Endodermal cell (in vitro differentiated cells): ENCODE measurements at regions not wholly inside any gene's neighbourhood (a gene's known extent, or its start where the extent isn't known, plus 50 kb on each side); places are given as distances from the start of the nearest gene placed in this dataset.

Source experiments
- DNase-seq: peaks from one replicate; pipeline ENCODE4 v3.0.0-alpha.2; 2017
- H3K27ac ChIP-seq: 2 replicates; pipeline ENCODE4 v1.5.1; 2013; ENCODE audit warnings: mild to moderate bottlenecking, low read depth, low read length, moderate library complexity
- H3K27me3 ChIP-seq: 2 replicates; pipeline ENCODE4 v1.6.1; 2013; ENCODE audit warnings: mild to moderate bottlenecking, low read length, moderate library complexity; ENCODE audit not compliant: insufficient read depth, control insufficient read depth, poor library complexity, severe bottlenecking
- H3K36me3 ChIP-seq: 2 replicates; pipeline ENCODE4 v1.7.0; 2013; ENCODE audit warnings: mild to moderate bottlenecking, low read length, moderate library complexity; ENCODE audit not compliant: control insufficient read depth, insufficient read depth
- H3K4me1 ChIP-seq: one replicate; pipeline ENCODE4 v1.7.0; 2013; ENCODE audit warnings: low read length; ENCODE audit not compliant: control insufficient read depth, insufficient read depth
- H3K4me3 ChIP-seq: 2 replicates; pipeline ENCODE4 v1.5.1; 2013; ENCODE audit warnings: mild to moderate bottlenecking, low read length, moderate library complexity
- H3K9ac ChIP-seq: 2 replicates; pipeline ENCODE4 v1.6.1; 2013; ENCODE audit warnings: mild to moderate bottlenecking, low read length, moderate library complexity; ENCODE audit not compliant: poor library complexity, severe bottlenecking; ENCODE audit errors: extremely low read depth
- H3K9me3 ChIP-seq: 2 replicates; pipeline ENCODE4 v1.6.1; 2013; ENCODE audit warnings: mild to moderate bottlenecking, low read length, moderate library complexity; ENCODE audit not compliant: control insufficient read depth
- H3K27ac Mint-ChIP-seq: 2 replicates; pipeline ENCODE4 v1.8.0; 2020; ENCODE audit warnings: mixed read lengths
- H3K27me3 Mint-ChIP-seq: 2 replicates; pipeline ENCODE4 v1.8.0; 2021; ENCODE audit warnings: mild to moderate bottlenecking, mixed read lengths; ENCODE audit not compliant: insufficient read depth
- H3K36me3 Mint-ChIP-seq: 2 replicates; pipeline ENCODE4 v1.8.0; 2020; ENCODE audit warnings: low read depth, mixed read lengths
- H3K4me1 Mint-ChIP-seq: 2 replicates; pipeline ENCODE4 v1.8.0; 2020; ENCODE audit warnings: mixed read lengths
- H3K4me3 Mint-ChIP-seq: 2 replicates; pipeline ENCODE4 v1.8.0; 2020; ENCODE audit warnings: mild to moderate bottlenecking, moderate library complexity, mixed read lengths
- H3K9me3 Mint-ChIP-seq: 2 replicates; pipeline ENCODE4 v1.8.0; 2020; ENCODE audit warnings: mild to moderate bottlenecking, mixed read lengths
- CTCF ChIP-seq: fragments of 200-600 bp; sonication (generic); conservative IDR thresholded peaks from 2 replicates; pipeline ENCODE4 v1.5.0; 2021; ENCODE audit warnings: antibody characterized with exemption, mild to moderate bottlenecking
- WGBS, 2 experiments: methylation state at CpG; one replicate each; pipeline versions ENCODE4 v1.1.5 to v1.1.7; 2013; ENCODE audit warnings: missing lambda C conversion rate in 2 of 2, mixed read lengths in 1 of 2; ENCODE audit not compliant: insufficient coverage in 1 of 2, insufficient read length in 1 of 2; 5-methylcytosine and 5-hydroxymethylcytosine counted together

GRCh38 chr15:70212963-70213315, 115.2 kb upstream of the TLE3 start:
- Mint-ChIP-seq H3K4me3 (no peak overlapping the region), H3K36me3 (no peaks in the 10 kb centered on the region), H3K27me3 (peaks cover 47% of the 10 kb centered on the region), H3K4me1 (peaks cover 21% of the 10 kb centered on the region), H3K9me3 (no peaks in the 10 kb centered on the region), H3K27ac (no peak overlapping the region)
- peak; percentile 75 for DNase-seq
- no peak overlapping the region for H3K27ac ChIP-seq
- H3K9me3 ChIP-seq = no peaks in the 10 kb centered on the region
- 34 to 62% methylated on average over 9 to 10 of the region's 10 CpGs for WGBS, 2 experiments
- H3K4me1 ChIP-seq = peaks cover 11% of the 10 kb centered on the region
- no peak overlapping the region for H3K9ac ChIP-seq
- no peak for TF ChIP-seq CTCF
- H3K4me3 ChIP-seq = no peak overlapping the region
- peaks cover 18% of the 10 kb centered on the region for H3K27me3 ChIP-seq
- no peaks in the 10 kb centered on the region for H3K36me3 ChIP-seq

GRCh38 chr15:70212286-70212962, 114.7 kb upstream of the TLE3 start:
- Mint-ChIP-seq H3K27me3 (peaks cover 49% of the 10 kb centered on the region), H3K36me3 (no peaks in the 10 kb centered on the region), H3K27ac (no peak overlapping the region), H3K4me3 (no peak overlapping the region), H3K9me3 (no peaks in the 10 kb centered on the region), H3K4me1 (peaks cover 21% of the 10 kb centered on the region)
- Histone ChIP-seq H3K36me3 (no peaks in the 10 kb centered on the region), H3K4me1 (peaks cover 11% of the 10 kb centered on the region), H3K9me3 (no peaks in the 10 kb centered on the region), H3K27ac (no peak overlapping the region), H3K9ac (no peak overlapping the region), H3K4me3 (no peak overlapping the region), H3K27me3 (peaks cover 18% of the 10 kb centered on the region)
- WGBS, 2 experiments = 89 to 96% methylated on average over 13 to 18 of the region's 18 CpGs
- no peak for TF ChIP-seq CTCF
- DNase-seq = no peak

- Histone ChIP-seq H3K27me3 (peaks cover 29% of the 10 kb centered on the region), H3K9ac (no peak overlapping the region), H3K27ac (no peak overlapping the region), H3K4me3 (no peak overlapping the region), H3K9me3 (no peaks in the 10 kb centered on the region), H3K36me3 (no peaks in the 10 kb centered on the region), H3K4me1 (peaks cover 11% of the 10 kb centered on the region)
- Mint-ChIP-seq H3K4me1 (peaks cover 21% of the 10 kb centered on the region), H3K36me3 (no peaks in the 10 kb centered on the region), H3K27ac (no peak overlapping the region), H3K9me3 (no peaks in the 10 kb centered on the region), H3K4me3 (no peak overlapping the region), H3K27me3 (peaks cover 52% of the 10 kb centered on the region)
- peak; percentile 54 for TF ChIP-seq CTCF
- DNase-seq = peak; percentile 51
- WGBS, 2 experiments = 90 to 94% methylated on average over 5 to 6 of the region's 6 CpGs
Measured at GRCh38 chr15:70210528-70210927, 112.8 kb upstream of the TLE3 start.
